GM12878 (cell line): ENCODE measurements at regions not wholly inside any gene's neighbourhood (a gene's known extent, or its start where the extent isn't known, plus 50 kb on each side); places are given as distances from the start of the nearest gene placed in this dataset.

Experiments used
- ATAC-seq: fragments of 200-7000 bp; cut with Tn5 transposase; 3 replicates; pipeline ENCODE4 v1.9.1; 2020; ENCODE audit warnings: mild to moderate bottlenecking, moderate library complexity
- BruUV-seq: library from RNA; stranded (reverse); fragments of 400-500 nt; replicated peaks from 2 replicates; lab custom pipeline; 2021; lab: Mats Ljungman, UMichigan
- CTCF ChIA-PET: fragments of 300-600 bp; sonication (Branson Sonifier 250); formaldehyde crosslinking; extraction: SDS; loops from one replicate; lab custom pipeline; 2021; ENCODE audit warnings: inconsistent platforms; lab: Yijun Ruan, JAX
- POLR2A ChIA-PET: fragments of 350-600 bp; formaldehyde crosslinking; extraction: SDS; loops from one replicate; lab custom pipeline; 2021; ENCODE audit warnings: inconsistent platforms; lab: Charles Lee
- RAD21 ChIA-PET: fragments of 300-600 bp; sonication (Branson Sonifier 250); formaldehyde crosslinking; loops from one replicate; lab custom pipeline; 2023; ENCODE audit warnings: antibody characterized with exemption; ENCODE audit not compliant: unreplicated experiment; lab: Charles Lee
- SMC1A ChIA-PET: fragments of 300-600 bp; sonication (Branson Sonifier 250); formaldehyde crosslinking; loops from one replicate; lab custom pipeline; 2023; ENCODE audit not compliant: unreplicated experiment, uncharacterized antibody; lab: Charles Lee
- DNase-seq: peaks from one replicate; pipeline ENCODE4 v3.0.0-alpha.2; 2011; ENCODE audit warnings: low read depth, low spot score
- FAIRE-seq: peaks from 3 replicates; lab custom pipeline; 2011; peaks lifted over from hg19 to GRCh38; lab: Jason Lieb, UNC
- H2AFZ ChIP-seq: 2 replicates; pipeline ENCODE4 v1.6.0; 2011; ENCODE audit warnings: low read depth, low read length, control low read depth; ENCODE audit not compliant: control insufficient read depth
- H3K27ac ChIP-seq: 2 replicates; pipeline ENCODE4 v1.5.1; 2011; ENCODE audit warnings: control low read depth; ENCODE audit not compliant: control insufficient read depth, insufficient read depth
- H3K27me3 ChIP-seq, 2 experiments: replicated peaks in 1 of 2; 2 replicates each; pipeline versions ENCODE4 v1.6.0 to v1.6.1; 2011; ENCODE audit warnings: low read length in 1 of 2; ENCODE audit not compliant: control insufficient read depth in 2 of 2, insufficient read depth in 2 of 2
- H3K36me3 ChIP-seq, 2 experiments: 2 replicates each; pipeline ENCODE4 v1.5.1; 2011; ENCODE audit warnings: low read length in 1 of 2; ENCODE audit not compliant: control insufficient read depth in 2 of 2, insufficient read depth in 2 of 2
- H3K4me1 ChIP-seq: 2 replicates; pipeline ENCODE4 v1.6.1; 2011; ENCODE audit warnings: mild to moderate bottlenecking, low read length, moderate library complexity, mixed read lengths; ENCODE audit not compliant: control insufficient read depth, insufficient read depth
- H3K4me2 ChIP-seq: 2 replicates; pipeline ENCODE4 v1.6.0; 2011; ENCODE audit warnings: control low read depth; ENCODE audit not compliant: control insufficient read depth, insufficient read depth
- H3K4me3 ChIP-seq: fragments of 200-600 bp; sonication (generic); 2 replicates; pipeline ENCODE4 v1.5.1; 2016
- H3K79me2 ChIP-seq: 2 replicates; pipeline ENCODE4 v1.6.0; 2011; ENCODE audit warnings: low read length; ENCODE audit not compliant: control insufficient read depth, insufficient read depth
- H3K9ac ChIP-seq: 2 replicates; pipeline ENCODE4 v1.8.0; 2011; ENCODE audit warnings: low read length, control low read depth, mixed read lengths; ENCODE audit not compliant: control insufficient read depth, insufficient read depth
- H3K9me3 ChIP-seq: replicated peaks from 3 replicates; pipeline ENCODE4 v1.5.1; 2011; ENCODE audit warnings: mild to moderate bottlenecking, low read length; ENCODE audit not compliant: control insufficient read depth, insufficient read depth
- H4K20me1 ChIP-seq: 2 replicates; pipeline ENCODE4 v1.6.0; 2011; ENCODE audit not compliant: control insufficient read depth, insufficient read depth
- BHLHE40 ChIP-seq, 2 experiments: fragments of 450-650 bp in 1 of 2; IDR thresholded peaks; 2 replicates each; pipeline ENCODE4 v1.6.1; 2011 to 2017; ENCODE audit warnings: low read depth in 2 of 2, borderline replicate concordance in 1 of 2, improper control_type of control experiment in 1 of 2, low read length in 1 of 2, mild to moderate bottlenecking in 1 of 2
- CBFB ChIP-seq: IDR thresholded peaks from 2 replicates; pipeline ENCODE4 v1.6.1; 2016; ENCODE audit warnings: antibody characterized with exemption, low read depth
- GABPA ChIP-seq: IDR thresholded peaks from 2 replicates; pipeline ENCODE4 v1.6.1; 2014; ENCODE audit warnings: antibody characterized with exemption, low read depth, mild to moderate bottlenecking, inconsistent platforms
- HDGF ChIP-seq: fragments of 450-650 bp; IDR thresholded peaks from 2 replicates; pipeline ENCODE4 v1.6.1; 2016; ENCODE audit warnings: antibody characterized with exemption
- HSF1 ChIP-seq: fragments of 150-350 bp; IDR thresholded peaks from 2 replicates; pipeline ENCODE4 v1.6.1; 2014; ENCODE audit warnings: mild to moderate bottlenecking, low read depth, low read length
- KDM1A ChIP-seq: fragments of 200-600 bp; sonication (generic); IDR thresholded peaks from 2 replicates; pipeline ENCODE4 v1.6.1; 2016; ENCODE audit warnings: borderline replicate concordance
- NFIC ChIP-seq: IDR thresholded peaks from 2 replicates; pipeline ENCODE4 v1.6.1; 2012; ENCODE audit warnings: low read depth, mild to moderate bottlenecking, inconsistent platforms, low read length, moderate library complexity
- NR2F1 ChIP-seq: fragments of 450-650 bp; conservative IDR thresholded peaks from 2 replicates; pipeline ENCODE4 v1.6.1; 2017; ENCODE audit warnings: mild to moderate bottlenecking
- PAX5 ChIP-seq: IDR thresholded peaks from 2 replicates; pipeline ENCODE4 v1.6.1; 2011; ENCODE audit warnings: low read depth, low read length, borderline replicate concordance
- POU2F2 ChIP-seq: IDR thresholded peaks from 3 replicates; pipeline ENCODE4 v1.6.1; 2011; ENCODE audit warnings: low read depth, mild to moderate bottlenecking, low read length, borderline replicate concordance
- RFX5 ChIP-seq: IDR thresholded peaks from 2 replicates; pipeline ENCODE4 v1.6.1; 2011; ENCODE audit warnings: low read depth, low read length, improper control_type of control experiment
- TBL1XR1 ChIP-seq: IDR thresholded peaks from 2 replicates; pipeline ENCODE4 v1.6.1; 2012; ENCODE audit warnings: low read depth, low read length, improper control_type of control experiment
- YBX1 ChIP-seq: fragments of 450-650 bp; IDR thresholded peaks from 2 replicates; pipeline ENCODE4 v1.6.1; 2016; ENCODE audit warnings: antibody characterized with exemption
- ZNF217 ChIP-seq: fragments of 450-650 bp; IDR thresholded peaks from 2 replicates; pipeline ENCODE4 v1.6.1; 2017; ENCODE audit warnings: antibody characterized with exemption, mild to moderate bottlenecking
- WGBS: methylation state at CpG from one replicate; pipeline ENCODE4 v1.1.6; 2016; ENCODE audit warnings: low lambda C conversion rate; ENCODE audit not compliant: insufficient replicate concordance, insufficient coverage; ENCODE audit errors: missing lambda C conversion rate; 5-methylcytosine and 5-hydroxymethylcytosine counted together
- in situ Hi-C: fragments of 300-500 bp; cut with MboI; formaldehyde crosslinking; loops from 9 replicates; pipeline ENCODE4 v1.14.3; 2018; ENCODE audit warnings: mixed read lengths
- intact Hi-C: fragments of 100-400 bp; cut with micrococcal nuclease; formaldehyde crosslinking; loops from one replicate; pipeline ENCODE4 v1.14.2; 2022; ENCODE audit not compliant: unreplicated experiment

DNA sequence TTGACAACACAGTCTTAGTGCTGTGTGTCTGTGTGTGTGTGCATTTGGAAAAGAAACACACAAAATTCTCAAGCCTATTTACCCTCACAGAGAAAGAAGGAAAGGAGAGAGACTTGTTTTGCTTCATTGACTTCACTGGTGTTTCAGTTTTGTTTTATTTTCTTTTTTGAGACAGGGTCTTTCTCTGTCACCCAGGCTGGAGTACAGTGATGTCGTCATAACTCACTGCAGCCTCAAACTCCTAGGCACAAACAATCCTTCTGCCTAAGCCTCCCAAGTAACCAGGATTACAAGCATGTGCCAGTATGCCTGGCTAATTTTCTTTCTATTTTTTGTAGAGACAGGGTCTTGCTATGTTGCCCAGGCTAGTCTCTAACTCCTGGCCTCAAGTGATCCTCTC, 636.9 kb downstream of the TAFA4 start:
- Histone ChIP-seq H3K9ac (no peak overlapping the region), H3K27me3 (no peaks in the 10 kb centered on the region), H4K20me1 (no peaks in the 10 kb centered on the region), H2AFZ (no peak overlapping the region), H3K4me2 (no peak overlapping the region), H3K27ac (no peak overlapping the region), H3K9me3 (no peaks in the 10 kb centered on the region), H3K79me2 (no peaks in the 10 kb centered on the region), H3K4me1 (no peaks in the 10 kb centered on the region), H3K36me3 (no peaks in the 10 kb centered on the region), H3K4me3 (no peak overlapping the region)
- SMC1A ChIA-PET, result no interaction called here
- intact Hi-C loops, result no loop called here
- ATAC-seq (no peak), FAIRE-seq (no peak), DNase-seq (no peak)
- POLR2A ChIA-PET, result no interaction called here
- 0% methylated on average over 1 of the region's 1 CpG for WGBS
- CTCF ChIA-PET, result no interaction called here
- BruUV-seq, result no TSS peak
- in situ Hi-C loops, result no loop called here
- no peak for TF ChIP-seq ZNF217
- TF ChIP-seq TBL1XR1, result no peak
- TF ChIP-seq NR2F1, result no peak
- TF ChIP-seq YBX1, result no peak
- no peak for TF ChIP-seq NFIC
- TF ChIP-seq PAX5, result no peak
- no peak for TF ChIP-seq HSF1
- no peak for TF ChIP-seq KDM1A
- TF ChIP-seq BHLHE40 (IDR thresholded peaks at IDR 0.05; ENCODE audit: borderline replicate concordance in 1 of 2, low read depth in 2 of 2, low read length in 1 of 2), result no peak
- no peak for TF ChIP-seq HDGF
- TF ChIP-seq POU2F2, result no peak
- TF ChIP-seq GABPA, result no peak
- no peak for TF ChIP-seq CBFB
- TF ChIP-seq RFX5, result no peak
- RAD21 ChIA-PET, result no interaction called here
